Rectal smooth muscle tissue (tissue), 1 donor: ENCODE measurements at regions not wholly inside any gene's neighbourhood (a gene's known extent, or its start where the extent isn't known, plus 50 kb on each side); places are given as distances from the start of the nearest gene placed in this dataset.

Experiments
- H3K27ac ChIP-seq: one replicate; pipeline ENCODE4 v1.7.0; 2013; ENCODE audit warnings: low read depth, low read length, inconsistent platforms
- H3K27me3 ChIP-seq: one replicate; pipeline ENCODE4 v1.7.0; 2013; ENCODE audit warnings: low read length; ENCODE audit not compliant: control insufficient read depth, insufficient read depth
- H3K36me3 ChIP-seq: one replicate; pipeline ENCODE4 v1.7.0; 2013; ENCODE audit warnings: low read length; ENCODE audit not compliant: control insufficient read depth, insufficient read depth
- H3K4me1 ChIP-seq: one replicate; pipeline ENCODE4 v1.7.0; 2013; ENCODE audit warnings: low read length; ENCODE audit not compliant: control insufficient read depth, insufficient read depth
- H3K4me3 ChIP-seq: one replicate; pipeline ENCODE4 v1.7.0; 2013; ENCODE audit warnings: low read length
- H3K9ac ChIP-seq: one replicate; pipeline ENCODE4 v1.7.0; 2013; ENCODE audit warnings: low read length

GRCh38 chr6:71038711-71039344 lies 82.0 kb upstream of the B3GAT2 start:
- Histone ChIP-seq H3K4me3 (no peak overlapping the region), H3K9ac (no peak overlapping the region), H3K27me3 (no peaks in the 10 kb centered on the region), H3K4me1 (no peaks in the 10 kb centered on the region), H3K27ac (no peak overlapping the region), H3K36me3 (no peaks in the 10 kb centered on the region)

DNA sequence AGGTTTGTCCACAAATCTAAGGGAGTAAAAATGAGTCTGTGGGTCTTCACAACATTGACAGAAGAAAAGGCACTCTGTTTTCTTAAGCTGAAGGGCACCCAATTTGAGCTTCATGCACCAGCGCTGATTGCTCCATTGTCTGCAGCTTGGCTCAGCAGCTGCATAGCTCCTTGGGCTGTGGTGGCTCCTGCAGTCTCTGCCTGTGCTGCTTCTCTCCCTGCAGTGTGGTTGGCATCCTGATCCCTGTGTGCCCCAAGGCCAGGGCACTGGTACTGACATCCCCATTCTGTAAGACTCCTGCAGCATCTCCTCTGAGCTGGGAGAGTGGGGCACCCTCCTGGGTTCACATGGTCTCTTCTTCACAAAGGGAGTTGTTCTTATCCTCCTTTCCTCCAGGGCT lies 83.2 kb upstream of the B3GAT2 start:
- Histone ChIP-seq H3K27me3 (no peaks in the 10 kb centered on the region), H3K4me1 (no peaks in the 10 kb centered on the region), H3K4me3 (no peak overlapping the region), H3K9ac (no peak overlapping the region), H3K36me3 (no peaks in the 10 kb centered on the region), H3K27ac (no peak overlapping the region)

DNA sequence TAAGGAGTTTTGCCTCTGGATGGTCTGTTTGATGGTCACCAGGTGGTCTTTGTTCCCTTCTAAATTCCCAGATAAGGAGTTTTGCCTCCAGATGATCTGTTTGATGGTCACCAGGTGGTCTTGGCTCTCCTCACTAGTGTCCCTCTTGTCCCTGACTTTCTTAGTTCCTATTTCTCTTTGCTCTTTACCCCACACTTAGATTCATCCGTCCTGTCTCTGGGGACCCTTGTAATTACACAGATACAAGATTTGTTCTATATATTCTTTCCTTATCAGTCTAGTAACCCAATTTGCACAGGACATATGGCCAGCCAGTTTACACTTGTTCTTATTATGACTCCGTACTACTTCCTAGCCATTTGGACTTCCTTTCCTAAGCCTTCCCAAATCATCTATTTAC lies 84.0 kb upstream of the B3GAT2 start:
- H3K4me3 ChIP-seq, result no peak overlapping the region

DNA sequence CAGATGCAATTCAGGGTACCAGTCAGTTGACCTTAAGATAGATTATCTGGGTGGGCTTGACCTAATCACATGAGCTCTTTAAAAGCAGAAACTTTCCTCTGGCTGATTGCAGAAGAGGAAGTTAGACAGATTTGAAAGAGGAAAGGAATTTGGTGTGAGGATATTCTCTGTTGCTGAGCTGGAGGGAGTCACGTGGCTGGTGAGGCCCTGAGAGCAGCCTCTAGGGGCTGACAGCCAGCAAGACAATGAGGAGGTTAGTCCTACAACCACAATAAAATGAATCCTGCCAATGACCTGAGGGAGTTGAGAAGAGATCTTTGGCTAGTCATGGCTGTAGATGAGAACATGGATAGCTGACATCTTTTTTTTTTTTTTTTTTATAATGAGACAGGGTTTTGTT lies 87.0 kb upstream of the B3GAT2 start:
- Histone ChIP-seq H3K9ac (no peak overlapping the region), H3K27me3 (no peaks in the 10 kb centered on the region), H3K4me1 (no peaks in the 10 kb centered on the region), H3K36me3 (no peaks in the 10 kb centered on the region), H3K4me3 (no peak overlapping the region), H3K27ac (no peak overlapping the region)

More for the DNA sequence above, 84.0 kb upstream of the B3GAT2 start:
- H3K27me3 ChIP-seq, result no peaks in the 10 kb centered on the region
- no peaks in the 10 kb centered on the region for H3K36me3 ChIP-seq
- H3K27ac ChIP-seq, result no peak overlapping the region
- H3K4me1 ChIP-seq, result no peaks in the 10 kb centered on the region
- no peak overlapping the region for H3K9ac ChIP-seq

GRCh38 chr6:71044753-71045152 lies 87.9 kb upstream of the B3GAT2 start:
- Histone ChIP-seq H3K4me1 (no peaks in the 10 kb centered on the region), H3K27me3 (no peaks in the 10 kb centered on the region), H3K27ac (no peak overlapping the region), H3K36me3 (no peaks in the 10 kb centered on the region), H3K9ac (no peak overlapping the region), H3K4me3 (no peak overlapping the region)

GRCh38 chr6:71045296-71045695 lies 88.4 kb upstream of the B3GAT2 start:
- Histone ChIP-seq H3K9ac (no peak overlapping the region), H3K27me3 (no peaks in the 10 kb centered on the region), H3K27ac (no peak overlapping the region), H3K4me1 (no peaks in the 10 kb centered on the region), H3K4me3 (no peak overlapping the region), H3K36me3 (no peaks in the 10 kb centered on the region)

- H3K4me3 ChIP-seq, result no peak overlapping the region
- H3K4me1 ChIP-seq, result no peaks in the 10 kb centered on the region
- no peaks in the 10 kb centered on the region for H3K36me3 ChIP-seq
- no peaks in the 10 kb centered on the region for H3K27me3 ChIP-seq
- no peak overlapping the region for H3K27ac ChIP-seq
- H3K9ac ChIP-seq, result no peak overlapping the region
These were observed 90.6 kb upstream of the B3GAT2 start for GRCh38 chr6:71047417-71047816.

DNA sequence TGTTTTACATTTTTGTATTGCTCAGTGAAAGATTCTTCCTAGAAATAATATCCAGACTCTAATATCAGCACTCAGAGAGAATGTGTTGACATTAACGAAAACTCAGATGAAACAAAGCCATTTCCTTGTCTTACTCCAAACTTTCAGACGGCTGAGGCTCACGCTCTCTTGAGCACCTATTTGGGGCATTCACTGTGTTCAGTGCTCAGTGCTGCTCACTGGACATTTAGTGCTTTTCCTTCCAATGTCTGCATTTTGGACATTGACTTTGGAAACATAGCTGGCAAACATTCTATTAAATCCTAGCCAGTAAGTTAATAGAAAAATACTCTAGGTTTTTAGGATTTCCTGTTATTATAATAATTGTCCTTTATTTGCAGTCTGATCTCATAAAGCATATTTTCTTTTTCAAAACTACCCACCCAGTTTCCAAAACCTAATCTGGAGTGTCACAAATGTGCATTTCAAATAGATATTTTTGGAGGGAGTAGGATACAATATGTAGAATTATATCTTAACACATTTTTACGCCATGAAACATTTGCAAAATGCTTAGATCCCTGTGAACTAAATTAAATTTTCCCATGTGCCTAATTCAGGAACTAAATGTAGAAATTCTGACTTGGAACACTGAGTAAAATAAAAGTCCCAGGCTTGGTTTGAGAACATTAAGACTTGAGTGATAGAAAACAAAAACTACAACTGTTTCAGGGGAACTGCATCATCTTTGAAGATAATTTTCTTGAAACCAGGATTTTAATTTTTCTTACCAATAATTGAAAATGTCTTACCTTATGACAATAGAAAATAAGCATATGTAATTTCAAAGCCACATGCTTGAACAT lies 91.7 kb upstream of the B3GAT2 start:
- Histone ChIP-seq H3K4me1 (no peaks in the 10 kb centered on the region), H3K36me3 (no peaks in the 10 kb centered on the region), H3K9ac (no peak overlapping the region), H3K27ac (no peak overlapping the region), H3K27me3 (no peaks in the 10 kb centered on the region), H3K4me3 (no peak overlapping the region)

- Histone ChIP-seq H3K27me3 (no peaks in the 10 kb centered on the region), H3K36me3 (no peaks in the 10 kb centered on the region)
These were observed 92.4 kb upstream of the B3GAT2 start for GRCh38 chr6:71049198-71049770.

DNA sequence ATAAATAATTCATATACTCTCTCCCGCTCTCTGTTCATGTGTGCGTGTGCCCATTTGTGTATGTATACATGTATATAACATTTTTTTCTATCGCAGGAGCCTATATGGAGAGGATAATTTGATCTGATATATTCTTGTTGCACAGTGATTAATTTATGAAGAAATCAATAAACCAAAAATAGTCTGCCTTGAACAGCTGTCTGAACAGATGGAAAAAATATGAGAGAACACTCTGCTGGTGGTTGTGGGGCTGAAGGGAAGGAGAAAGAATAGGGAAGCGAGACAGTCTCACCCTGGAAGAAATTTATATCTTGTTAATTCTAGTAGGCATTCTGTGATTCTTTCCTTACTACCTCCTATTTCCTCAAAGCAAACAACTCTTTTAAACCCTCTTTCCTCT lies 96.6 kb upstream of the B3GAT2 start:
- no peaks in the 10 kb centered on the region for H3K4me1 ChIP-seq
- no peaks in the 10 kb centered on the region for H3K27me3 ChIP-seq
- no peaks in the 10 kb centered on the region for H3K36me3 ChIP-seq
- H3K27ac ChIP-seq, result no peak overlapping the region
- H3K4me3 ChIP-seq, result no peak overlapping the region
- no peak overlapping the region for H3K9ac ChIP-seq

More at GRCh38 chr6:71049198-71049770, 92.4 kb upstream of the B3GAT2 start:
- Histone ChIP-seq H3K4me3 (no peak overlapping the region), H3K27ac (no peak overlapping the region), H3K9ac (no peak overlapping the region), H3K4me1 (no peaks in the 10 kb centered on the region)

DNA sequence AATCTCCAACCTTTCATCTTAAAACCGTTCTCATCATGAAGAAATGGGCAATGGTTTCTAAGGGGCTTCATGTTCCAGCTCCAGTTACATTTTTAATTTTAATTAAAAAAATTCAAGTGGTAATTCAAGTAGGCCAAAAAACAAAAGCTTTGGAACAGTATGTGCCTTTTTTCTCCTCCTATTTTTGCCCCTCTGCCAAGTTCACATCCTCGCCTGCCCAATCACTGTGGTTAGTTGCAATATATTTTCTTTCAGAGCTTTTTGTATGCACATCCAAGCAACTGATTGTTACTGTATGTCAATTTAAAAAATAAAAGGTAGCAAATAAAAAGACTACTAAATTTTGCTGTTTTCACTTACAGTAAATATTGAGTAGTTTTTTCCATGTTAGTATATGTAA lies 99.8 kb upstream of the B3GAT2 start:
- H3K4me3 ChIP-seq, result no peak overlapping the region
- H3K9ac ChIP-seq, result no peak overlapping the region
- no peaks in the 10 kb centered on the region for H3K36me3 ChIP-seq
- no peak overlapping the region for H3K27ac ChIP-seq
- H3K4me1 ChIP-seq, result no peaks in the 10 kb centered on the region
- H3K27me3 ChIP-seq, result no peaks in the 10 kb centered on the region

DNA sequence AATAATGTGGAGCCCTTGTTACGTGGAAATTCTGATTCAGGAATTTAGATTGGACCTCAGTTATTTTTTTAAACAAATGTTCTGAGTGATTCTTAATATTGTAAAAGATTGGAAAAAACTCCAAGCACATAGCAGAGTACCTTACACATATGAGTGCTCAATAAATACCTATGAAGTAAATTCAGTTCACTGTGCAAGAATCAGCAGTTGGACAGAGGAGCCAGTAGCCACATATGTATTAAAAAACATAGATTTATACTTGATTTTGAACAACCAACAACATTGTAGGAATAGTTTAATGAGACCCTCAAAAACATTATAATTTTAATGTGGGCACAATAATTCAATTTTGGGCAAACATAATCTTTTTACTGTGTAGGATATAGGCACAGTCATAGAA lies 109.3 kb upstream of the B3GAT2 start:
- Histone ChIP-seq H3K4me3 (no peak overlapping the region), H3K27ac (no peak overlapping the region), H3K36me3 (no peaks in the 10 kb centered on the region), H3K4me1 (no peaks in the 10 kb centered on the region), H3K9ac (no peak overlapping the region), H3K27me3 (no peaks in the 10 kb centered on the region)
